ENCODE measurements at regions not wholly inside any gene's neighbourhood (a gene's known extent, or its start where the extent isn't known, plus 50 kb on each side); places are given as distances from the start of the nearest gene placed in this dataset.

- TF ChIP-seq, protein P1, sequence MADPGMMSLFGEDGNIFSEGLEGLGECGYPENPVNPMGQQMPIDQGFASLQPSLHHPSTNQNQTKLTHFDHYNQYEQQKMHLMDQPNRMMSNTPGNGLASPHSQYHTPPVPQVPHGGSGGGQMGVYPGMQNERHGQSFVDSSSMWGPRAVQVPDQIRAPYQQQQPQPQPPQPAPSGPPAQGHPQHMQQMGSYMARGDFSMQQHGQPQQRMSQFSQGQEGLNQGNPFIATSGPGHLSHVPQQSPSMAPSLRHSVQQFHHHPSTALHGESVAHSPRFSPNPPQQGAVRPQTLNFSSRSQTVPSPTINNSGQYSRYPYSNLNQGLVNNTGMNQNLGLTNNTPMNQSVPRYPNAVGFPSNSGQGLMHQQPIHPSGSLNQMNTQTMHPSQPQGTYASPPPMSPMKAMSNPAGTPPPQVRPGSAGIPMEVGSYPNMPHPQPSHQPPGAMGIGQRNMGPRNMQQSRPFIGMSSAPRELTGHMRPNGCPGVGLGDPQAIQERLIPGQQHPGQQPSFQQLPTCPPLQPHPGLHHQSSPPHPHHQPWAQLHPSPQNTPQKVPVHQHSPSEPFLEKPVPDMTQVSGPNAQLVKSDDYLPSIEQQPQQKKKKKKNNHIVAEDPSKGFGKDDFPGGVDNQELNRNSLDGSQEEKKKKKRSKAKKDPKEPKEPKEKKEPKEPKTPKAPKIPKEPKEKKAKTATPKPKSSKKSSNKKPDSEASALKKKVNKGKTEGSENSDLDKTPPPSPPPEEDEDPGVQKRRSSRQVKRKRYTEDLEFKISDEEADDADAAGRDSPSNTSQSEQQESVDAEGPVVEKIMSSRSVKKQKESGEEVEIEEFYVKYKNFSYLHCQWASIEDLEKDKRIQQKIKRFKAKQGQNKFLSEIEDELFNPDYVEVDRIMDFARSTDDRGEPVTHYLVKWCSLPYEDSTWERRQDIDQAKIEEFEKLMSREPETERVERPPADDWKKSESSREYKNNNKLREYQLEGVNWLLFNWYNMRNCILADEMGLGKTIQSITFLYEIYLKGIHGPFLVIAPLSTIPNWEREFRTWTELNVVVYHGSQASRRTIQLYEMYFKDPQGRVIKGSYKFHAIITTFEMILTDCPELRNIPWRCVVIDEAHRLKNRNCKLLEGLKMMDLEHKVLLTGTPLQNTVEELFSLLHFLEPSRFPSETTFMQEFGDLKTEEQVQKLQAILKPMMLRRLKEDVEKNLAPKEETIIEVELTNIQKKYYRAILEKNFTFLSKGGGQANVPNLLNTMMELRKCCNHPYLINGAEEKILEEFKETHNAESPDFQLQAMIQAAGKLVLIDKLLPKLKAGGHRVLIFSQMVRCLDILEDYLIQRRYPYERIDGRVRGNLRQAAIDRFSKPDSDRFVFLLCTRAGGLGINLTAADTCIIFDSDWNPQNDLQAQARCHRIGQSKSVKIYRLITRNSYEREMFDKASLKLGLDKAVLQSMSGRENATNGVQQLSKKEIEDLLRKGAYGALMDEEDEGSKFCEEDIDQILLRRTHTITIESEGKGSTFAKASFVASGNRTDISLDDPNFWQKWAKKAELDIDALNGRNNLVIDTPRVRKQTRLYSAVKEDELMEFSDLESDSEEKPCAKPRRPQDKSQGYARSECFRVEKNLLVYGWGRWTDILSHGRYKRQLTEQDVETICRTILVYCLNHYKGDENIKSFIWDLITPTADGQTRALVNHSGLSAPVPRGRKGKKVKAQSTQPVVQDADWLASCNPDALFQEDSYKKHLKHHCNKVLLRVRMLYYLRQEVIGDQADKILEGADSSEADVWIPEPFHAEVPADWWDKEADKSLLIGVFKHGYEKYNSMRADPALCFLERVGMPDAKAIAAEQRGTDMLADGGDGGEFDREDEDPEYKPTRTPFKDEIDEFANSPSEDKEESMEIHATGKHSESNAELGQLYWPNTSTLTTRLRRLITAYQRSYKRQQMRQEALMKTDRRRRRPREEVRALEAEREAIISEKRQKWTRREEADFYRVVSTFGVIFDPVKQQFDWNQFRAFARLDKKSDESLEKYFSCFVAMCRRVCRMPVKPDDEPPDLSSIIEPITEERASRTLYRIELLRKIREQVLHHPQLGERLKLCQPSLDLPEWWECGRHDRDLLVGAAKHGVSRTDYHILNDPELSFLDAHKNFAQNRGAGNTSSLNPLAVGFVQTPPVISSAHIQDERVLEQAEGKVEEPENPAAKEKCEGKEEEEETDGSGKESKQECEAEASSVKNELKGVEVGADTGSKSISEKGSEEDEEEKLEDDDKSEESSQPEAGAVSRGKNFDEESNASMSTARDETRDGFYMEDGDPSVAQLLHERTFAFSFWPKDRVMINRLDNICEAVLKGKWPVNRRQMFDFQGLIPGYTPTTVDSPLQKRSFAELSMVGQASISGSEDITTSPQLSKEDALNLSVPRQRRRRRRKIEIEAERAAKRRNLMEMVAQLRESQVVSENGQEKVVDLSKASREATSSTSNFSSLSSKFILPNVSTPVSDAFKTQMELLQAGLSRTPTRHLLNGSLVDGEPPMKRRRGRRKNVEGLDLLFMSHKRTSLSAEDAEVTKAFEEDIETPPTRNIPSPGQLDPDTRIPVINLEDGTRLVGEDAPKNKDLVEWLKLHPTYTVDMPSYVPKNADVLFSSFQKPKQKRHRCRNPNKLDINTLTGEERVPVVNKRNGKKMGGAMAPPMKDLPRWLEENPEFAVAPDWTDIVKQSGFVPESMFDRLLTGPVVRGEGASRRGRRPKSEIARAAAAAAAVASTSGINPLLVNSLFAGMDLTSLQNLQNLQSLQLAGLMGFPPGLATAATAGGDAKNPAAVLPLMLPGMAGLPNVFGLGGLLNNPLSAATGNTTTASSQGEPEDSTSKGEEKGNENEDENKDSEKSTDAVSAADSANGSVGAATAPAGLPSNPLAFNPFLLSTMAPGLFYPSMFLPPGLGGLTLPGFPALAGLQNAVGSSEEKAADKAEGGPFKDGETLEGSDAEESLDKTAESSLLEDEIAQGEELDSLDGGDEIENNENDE (IDR thresholded peaks at IDR 0.05; ENCODE audit: insufficient replicate concordance, low read length) = no peak
- TF ChIP-seq GTF2F1 (IDR thresholded peaks at IDR 0.05; ENCODE audit: borderline replicate concordance, low read depth, low read length) = no peak
- TF ChIP-seq SIN3A (conservative IDR thresholded peaks at IDR 0.05 in 1 of 2, IDR thresholded peaks at IDR 0.05 in 1 of 2; ENCODE audit: low read depth in 1 of 2, low read length in 2 of 2) = no peak
- no peak for TF ChIP-seq BACH1 (IDR thresholded peaks at IDR 0.05; ENCODE audit: low read length)
- TF ChIP-seq SP4 (IDR thresholded peaks at IDR 0.05; ENCODE audit: low read length) = no peak
- TF ChIP-seq ATF2 (IDR thresholded peaks at IDR 0.05; ENCODE audit: low read length) = no peak
- no peak for TF ChIP-seq EP300 (IDR thresholded peaks at IDR 0.05; ENCODE audit: borderline replicate concordance in 1 of 2, low read depth in 2 of 2, low read length in 2 of 2)
- TF ChIP-seq KDM1A (IDR thresholded peaks at IDR 0.05; ENCODE audit: borderline replicate concordance, low read length) = no peak
- no peak for TF ChIP-seq SUZ12 (IDR thresholded peaks at IDR 0.05; ENCODE audit: low read length)
Measured at GRCh38 chr10:92763634-92764155, 73.9 kb downstream of the HHEX start (continued).

Data from H1 (cell line).